Choroid plexus epithelial cell (primary cell): ENCODE measurements at regions not wholly inside any gene's neighbourhood (a gene's known extent, or its start where the extent isn't known, plus 50 kb on each side); places are given as distances from the start of the nearest gene placed in this dataset.

ENCODE experiments used
- DNase-seq: peaks from one replicate; pipeline ENCODE4 v3.0.0-alpha.2; 2010; ENCODE audit warnings: low read depth
- H3K4me3 ChIP-seq: 2 replicates; pipeline ENCODE4 v1.5.1; 2011; ENCODE audit warnings: low read depth, mild to moderate bottlenecking, control low read depth, low read length, moderate library complexity
- TF ChIP-seq, protein P1 (sequence below): conservative IDR thresholded peaks from 2 replicates; pipeline ENCODE4 v1.5.1; 2011; ENCODE audit warnings: low read depth, mild to moderate bottlenecking, control low read depth, inconsistent platforms, low read length, moderate library complexity

DNA sequence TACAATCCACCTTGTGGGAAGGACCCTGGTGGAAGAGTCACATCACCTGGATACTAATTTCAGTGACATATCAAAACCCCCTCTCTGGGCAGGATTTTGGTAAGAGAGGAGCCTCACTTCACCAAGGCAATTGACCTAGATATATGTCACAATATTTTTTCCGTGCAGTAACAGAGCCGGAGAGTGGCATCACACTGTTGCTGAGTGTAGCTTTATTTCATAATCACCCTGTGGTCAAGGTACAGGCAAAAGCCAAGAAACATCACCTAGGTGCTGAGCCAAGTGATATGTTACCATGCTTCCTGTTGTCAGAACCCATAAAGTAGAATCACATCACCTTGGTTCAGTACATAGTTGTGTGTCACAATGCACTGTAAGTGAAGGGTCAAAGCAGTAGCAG lies 895.2 kb upstream of the TSPY4 start:
- no peak overlapping the region for H3K4me3 ChIP-seq
- no peak for DNase-seq
- TF ChIP-seq, protein P1, sequence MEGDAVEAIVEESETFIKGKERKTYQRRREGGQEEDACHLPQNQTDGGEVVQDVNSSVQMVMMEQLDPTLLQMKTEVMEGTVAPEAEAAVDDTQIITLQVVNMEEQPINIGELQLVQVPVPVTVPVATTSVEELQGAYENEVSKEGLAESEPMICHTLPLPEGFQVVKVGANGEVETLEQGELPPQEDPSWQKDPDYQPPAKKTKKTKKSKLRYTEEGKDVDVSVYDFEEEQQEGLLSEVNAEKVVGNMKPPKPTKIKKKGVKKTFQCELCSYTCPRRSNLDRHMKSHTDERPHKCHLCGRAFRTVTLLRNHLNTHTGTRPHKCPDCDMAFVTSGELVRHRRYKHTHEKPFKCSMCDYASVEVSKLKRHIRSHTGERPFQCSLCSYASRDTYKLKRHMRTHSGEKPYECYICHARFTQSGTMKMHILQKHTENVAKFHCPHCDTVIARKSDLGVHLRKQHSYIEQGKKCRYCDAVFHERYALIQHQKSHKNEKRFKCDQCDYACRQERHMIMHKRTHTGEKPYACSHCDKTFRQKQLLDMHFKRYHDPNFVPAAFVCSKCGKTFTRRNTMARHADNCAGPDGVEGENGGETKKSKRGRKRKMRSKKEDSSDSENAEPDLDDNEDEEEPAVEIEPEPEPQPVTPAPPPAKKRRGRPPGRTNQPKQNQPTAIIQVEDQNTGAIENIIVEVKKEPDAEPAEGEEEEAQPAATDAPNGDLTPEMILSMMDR: no peak

DNA sequence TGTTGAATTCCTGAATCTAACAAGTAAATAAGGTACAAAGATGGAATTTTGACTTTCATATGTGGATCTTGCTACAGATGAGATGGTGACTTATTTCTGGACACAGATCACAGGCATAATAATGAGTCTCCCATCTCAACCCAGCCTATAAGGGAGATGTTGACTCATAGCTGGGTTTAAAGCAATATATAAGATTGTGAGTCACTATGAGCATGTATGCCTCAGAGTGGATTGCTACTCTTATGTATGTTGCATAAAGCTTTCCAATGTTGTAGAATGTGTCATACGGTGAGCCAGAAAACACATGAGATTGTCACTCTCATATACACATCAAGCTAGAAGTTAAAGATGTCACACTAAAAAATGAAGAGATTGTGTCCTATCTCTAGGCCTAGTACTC lies 884.3 kb upstream of the TSPY4 start:
- DNase-seq: no peak
- TF ChIP-seq, protein P1: no peak
- H3K4me3 ChIP-seq: no peak overlapping the region

DNA sequence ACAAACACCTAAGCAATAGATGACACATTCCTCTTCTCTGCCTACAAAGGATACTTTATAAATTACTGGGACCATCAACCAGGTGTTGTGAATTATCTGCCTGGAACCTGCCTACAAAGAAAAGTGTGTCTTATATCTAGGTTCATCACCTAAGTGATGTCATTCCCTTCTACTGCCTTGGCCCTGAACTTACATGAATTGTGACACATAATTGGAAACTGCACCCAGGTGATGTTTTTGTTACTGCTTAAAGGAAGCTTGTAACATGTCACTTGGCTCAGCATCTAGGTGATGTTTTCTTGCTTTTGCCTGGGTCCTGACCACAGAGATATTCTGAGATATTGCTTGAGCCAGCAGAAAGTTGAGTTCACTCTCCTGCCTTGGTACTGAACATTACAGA lies 870.5 kb upstream of the TSPY4 start:
- TF ChIP-seq, protein P1: no peak
- no peak for DNase-seq
- H3K4me3 ChIP-seq: no peak overlapping the region

DNA sequence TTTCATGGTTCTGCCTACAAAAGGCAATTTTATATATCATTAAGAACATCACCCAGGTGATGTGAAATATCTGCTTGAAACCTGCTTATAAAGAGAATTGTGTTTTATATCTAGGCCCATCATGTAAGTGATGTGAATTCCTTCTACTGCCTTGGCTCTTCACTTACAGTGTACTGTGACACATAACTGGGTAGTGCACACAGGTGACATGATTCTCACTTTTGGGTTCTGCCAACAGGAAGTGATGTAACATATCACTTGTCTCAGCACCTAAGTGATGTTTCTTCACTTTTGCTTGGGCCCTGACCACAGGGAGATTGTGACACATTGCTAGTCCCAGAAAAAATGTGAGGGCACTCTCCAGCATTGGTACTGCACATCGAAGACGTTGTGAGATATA lies 867.0 kb upstream of the TSPY4 start:
- no peak for DNase-seq
- H3K4me3 ChIP-seq: no peak overlapping the region
- TF ChIP-seq, protein P1: no peak

DNA sequence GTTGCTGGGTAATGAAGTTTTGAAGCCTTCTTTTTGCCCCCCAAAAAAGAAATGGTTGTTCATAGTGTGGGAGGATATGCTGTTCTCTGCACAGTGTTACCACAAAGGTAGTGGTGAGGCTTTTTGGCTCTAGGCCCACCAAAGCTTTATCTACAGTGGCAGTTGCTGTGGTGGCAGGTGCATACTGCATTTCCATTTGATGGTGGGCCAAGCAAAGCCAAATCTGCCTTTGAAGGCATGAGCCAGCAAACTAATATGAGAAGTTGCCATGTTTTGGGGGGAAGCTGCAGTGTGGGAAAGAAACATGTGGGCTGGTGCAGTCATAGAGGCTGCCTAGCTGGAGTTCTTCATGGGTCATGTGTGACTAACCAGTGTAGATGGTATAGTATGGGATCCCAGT lies 858.1 kb upstream of the TSPY4 start:
- no peak overlapping the region for H3K4me3 ChIP-seq
- TF ChIP-seq, protein P1: no peak
- no peak for DNase-seq

DNA sequence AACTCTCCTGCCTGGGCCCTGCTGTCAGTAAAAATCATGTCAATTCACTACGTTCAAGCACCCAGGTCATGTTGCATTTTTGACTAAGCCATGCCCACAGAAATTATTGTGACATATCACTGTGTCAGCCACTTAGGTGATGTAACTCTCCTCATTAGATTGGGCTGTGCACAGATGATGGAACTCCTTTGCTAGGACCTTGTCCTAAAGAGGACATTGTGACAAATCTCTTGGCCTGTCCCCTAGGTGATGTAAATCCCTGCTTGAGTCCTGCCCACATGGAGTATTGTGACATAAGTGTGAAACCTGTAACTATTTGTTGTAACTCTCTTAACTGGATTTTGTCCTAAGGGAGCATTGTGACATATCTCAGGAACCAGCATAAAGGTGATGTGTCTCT lies 848.3 kb upstream of the TSPY4 start:
- no peak overlapping the region for H3K4me3 ChIP-seq
- TF ChIP-seq, protein P1: no peak
- no peak for DNase-seq

DNA sequence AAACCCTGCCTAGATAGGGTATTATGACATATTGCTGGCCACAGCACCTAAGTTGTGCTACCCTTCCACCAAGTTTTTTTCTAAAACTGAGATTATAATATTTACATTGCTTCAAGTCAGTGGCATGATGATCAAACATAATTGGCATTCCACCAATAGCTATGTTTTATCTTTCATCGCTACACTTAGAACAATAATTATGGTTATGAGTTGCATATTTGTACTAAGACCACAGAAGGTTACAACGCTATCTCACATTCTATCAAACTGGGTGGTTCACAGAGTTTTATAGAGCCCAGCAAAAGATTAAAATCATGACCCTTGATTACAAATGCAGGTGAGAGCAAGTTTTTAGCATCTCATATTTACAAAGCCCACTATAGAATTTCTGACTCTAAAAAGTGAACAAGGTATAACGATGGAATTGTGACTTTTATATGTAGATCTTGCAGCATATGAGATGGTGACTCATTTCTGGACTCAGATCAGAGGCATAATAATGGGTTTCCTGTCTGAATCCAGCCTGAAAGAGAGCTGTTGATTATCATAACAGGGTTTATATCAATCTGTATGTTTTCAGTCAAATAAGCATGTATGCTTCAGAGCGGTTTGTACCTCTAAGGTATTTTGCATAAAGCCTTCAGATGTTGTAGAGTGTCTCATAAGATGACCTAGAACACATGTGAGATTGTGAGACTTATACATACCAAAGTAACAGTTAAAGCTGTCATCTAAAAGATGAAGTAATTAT lies 847.2 kb upstream of the TSPY4 start:
- no peak for DNase-seq
- TF ChIP-seq, protein P1: no peak
- no peak overlapping the region for H3K4me3 ChIP-seq
